ENCODE measurements at regions not wholly inside any gene's neighbourhood (a gene's known extent, or its start where the extent isn't known, plus 50 kb on each side); places are given as distances from the start of the nearest gene placed in this dataset.

DNA sequence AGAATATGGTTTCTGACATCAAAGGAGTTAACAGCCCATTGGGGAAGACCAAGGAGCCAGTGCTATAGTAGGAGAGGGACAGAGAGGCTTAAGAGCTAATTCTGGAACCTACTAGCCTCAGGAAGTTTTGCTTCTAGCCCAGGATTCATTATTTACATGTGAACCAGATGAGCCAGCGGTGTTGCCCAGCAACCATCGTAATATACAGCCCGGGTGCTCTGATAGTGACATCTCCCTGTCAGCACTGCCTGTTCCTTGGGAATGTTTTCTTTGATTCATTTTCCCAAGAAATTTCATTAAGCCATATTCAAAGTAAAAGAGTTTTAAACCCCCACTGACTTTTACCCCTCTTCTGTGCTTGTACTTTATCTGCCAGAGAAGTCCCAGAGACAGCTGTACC is 217.4 kb upstream of the ADAMTSL1 start:
- TF ChIP-seq, protein P1, sequence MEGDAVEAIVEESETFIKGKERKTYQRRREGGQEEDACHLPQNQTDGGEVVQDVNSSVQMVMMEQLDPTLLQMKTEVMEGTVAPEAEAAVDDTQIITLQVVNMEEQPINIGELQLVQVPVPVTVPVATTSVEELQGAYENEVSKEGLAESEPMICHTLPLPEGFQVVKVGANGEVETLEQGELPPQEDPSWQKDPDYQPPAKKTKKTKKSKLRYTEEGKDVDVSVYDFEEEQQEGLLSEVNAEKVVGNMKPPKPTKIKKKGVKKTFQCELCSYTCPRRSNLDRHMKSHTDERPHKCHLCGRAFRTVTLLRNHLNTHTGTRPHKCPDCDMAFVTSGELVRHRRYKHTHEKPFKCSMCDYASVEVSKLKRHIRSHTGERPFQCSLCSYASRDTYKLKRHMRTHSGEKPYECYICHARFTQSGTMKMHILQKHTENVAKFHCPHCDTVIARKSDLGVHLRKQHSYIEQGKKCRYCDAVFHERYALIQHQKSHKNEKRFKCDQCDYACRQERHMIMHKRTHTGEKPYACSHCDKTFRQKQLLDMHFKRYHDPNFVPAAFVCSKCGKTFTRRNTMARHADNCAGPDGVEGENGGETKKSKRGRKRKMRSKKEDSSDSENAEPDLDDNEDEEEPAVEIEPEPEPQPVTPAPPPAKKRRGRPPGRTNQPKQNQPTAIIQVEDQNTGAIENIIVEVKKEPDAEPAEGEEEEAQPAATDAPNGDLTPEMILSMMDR (IDR thresholded peaks at IDR 0.05; ENCODE audit: extremely low read depth in 1 of 2, insufficient read depth in 1 of 2, low read depth in 1 of 2, low read length in 2 of 2): no peak
- TF ChIP-seq POLR2AphosphoS5 (IDR thresholded peaks at IDR 0.05; ENCODE audit: insufficient read depth, low read depth, low read length): no peak
- no peak for TF ChIP-seq EZH2 (IDR thresholded peaks at IDR 0.05; ENCODE audit: borderline replicate concordance, low read depth, low read length, severe bottlenecking)
- TF ChIP-seq, protein P2, sequence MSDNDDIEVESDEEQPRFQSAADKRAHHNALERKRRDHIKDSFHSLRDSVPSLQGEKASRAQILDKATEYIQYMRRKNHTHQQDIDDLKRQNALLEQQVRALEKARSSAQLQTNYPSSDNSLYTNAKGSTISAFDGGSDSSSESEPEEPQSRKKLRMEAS (IDR thresholded peaks at IDR 0.05; ENCODE audit: insufficient read depth, insufficient read length): no peak
- no peak for TF ChIP-seq JUN (IDR thresholded peaks at IDR 0.05; ENCODE audit: borderline replicate concordance, insufficient read depth, insufficient read length, low read depth)
- no peak for TF ChIP-seq POLR2A (IDR thresholded peaks at IDR 0.05; ENCODE audit: low read depth, low read length)
- no peak for TF ChIP-seq MYC (IDR thresholded peaks at IDR 0.05; ENCODE audit: low read depth, low read length)
- TF ChIP-seq FOS (IDR thresholded peaks at IDR 0.05; ENCODE audit: borderline replicate concordance, insufficient read depth, low read length): no peak
